Cardiac septum (tissue), 1 donor: ENCODE measurements at regions not wholly inside any gene's neighbourhood (a gene's known extent, or its start where the extent isn't known, plus 50 kb on each side); places are given as distances from the start of the nearest gene placed in this dataset.
"Not testable (repeated sequence)": the region's sequence is repeated elsewhere in the genome, so short reads cannot be mapped to it uniquely, and the experiment has no call there.

ENCODE experiments used
- DNase-seq: peaks from one replicate; pipeline ENCODE4 v3.0.0-alpha.2; 2020; ENCODE audit warnings: low spot score
- intact Hi-C: fragments of 100-400 bp; cut with DNase I; formaldehyde crosslinking; loops from one replicate; pipeline ENCODE4 v1.14.0; 2022
- donor health status: DM: no; HTN: no; CAD: no.

DNA sequence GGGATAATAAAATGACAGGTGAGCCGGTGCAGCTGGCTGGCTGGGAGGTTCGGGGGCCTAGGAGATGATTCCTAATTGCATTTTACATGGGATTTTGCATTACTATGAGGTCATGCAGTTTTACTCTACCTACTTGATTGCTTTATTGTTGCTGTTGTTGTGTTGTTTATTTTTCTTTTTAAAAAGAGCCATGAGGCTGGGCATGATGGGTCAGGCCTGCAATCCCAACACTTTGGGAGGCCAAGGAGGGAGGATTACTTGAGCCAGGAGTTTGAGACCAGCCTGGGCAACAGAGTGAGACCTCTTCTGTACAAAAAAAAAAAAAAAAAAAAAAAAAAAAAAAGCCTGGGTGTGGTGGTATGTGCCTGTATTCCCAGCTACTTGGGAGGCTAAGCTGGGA, 104.8 kb downstream of the GJA1 start:
- no peak for DNase-seq
- intact Hi-C loops = no loop called here

DNA sequence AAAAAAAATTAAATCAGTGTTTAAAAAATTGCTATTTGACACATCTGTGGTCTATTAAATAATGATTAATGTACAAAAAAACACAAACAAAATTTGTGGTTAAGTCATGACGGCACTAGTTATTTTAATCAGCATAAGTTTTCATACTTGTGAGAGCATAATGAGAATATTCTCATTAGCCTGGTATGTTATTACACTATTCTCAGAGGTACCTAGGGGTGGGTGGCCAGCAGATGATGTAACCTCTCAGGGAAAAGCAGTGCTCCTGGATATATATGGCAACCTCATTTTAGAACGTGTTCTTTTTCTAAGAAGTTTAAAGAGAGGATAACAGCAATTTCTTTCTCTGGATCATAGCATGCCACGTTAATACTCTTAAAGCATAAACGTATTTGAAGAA, 109.2 kb downstream of the GJA1 start:
- DNase-seq = no peak
- intact Hi-C loops = no loop called here

DNA sequence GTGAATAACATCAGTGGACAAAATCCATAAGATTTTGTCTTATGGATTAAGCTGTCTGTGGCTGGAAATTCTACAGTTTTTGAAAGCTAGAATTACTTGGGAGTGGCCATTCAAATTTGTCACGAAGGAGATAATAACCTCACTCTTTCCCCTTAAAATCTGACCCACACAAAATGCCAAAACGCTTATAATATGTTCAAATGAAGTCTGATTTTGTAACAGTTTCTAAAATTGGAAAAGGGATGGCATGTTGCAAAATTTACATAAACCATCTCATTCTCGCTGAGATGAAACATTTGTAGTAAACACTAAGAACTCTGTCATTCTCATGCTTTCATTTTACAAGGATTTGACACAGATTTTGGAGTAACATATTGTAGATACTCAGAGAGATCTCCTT, 112.7 kb downstream of the GJA1 start:
- no peak for DNase-seq
- intact Hi-C loops = no loop called here

DNA sequence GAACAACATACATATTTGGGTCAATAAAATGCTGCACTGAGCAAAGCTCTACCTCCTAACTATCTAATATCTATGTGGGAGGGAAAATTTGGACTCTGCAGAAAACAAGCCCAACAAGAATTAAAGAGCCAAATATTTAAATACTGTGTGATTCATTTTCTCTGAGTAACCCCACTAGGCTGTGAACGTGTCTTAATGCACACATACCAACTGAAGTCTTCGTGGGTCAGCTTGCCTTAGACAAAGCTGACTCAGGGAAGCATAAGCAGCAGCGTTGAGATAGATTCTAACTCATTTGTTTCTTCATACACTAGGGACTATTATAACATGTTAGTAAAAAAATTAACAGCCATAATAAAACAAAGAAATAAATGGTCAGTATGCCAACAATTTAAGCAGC, 114.3 kb downstream of the GJA1 start:
- DNase-seq = no peak
- intact Hi-C loops = no loop called here

DNA sequence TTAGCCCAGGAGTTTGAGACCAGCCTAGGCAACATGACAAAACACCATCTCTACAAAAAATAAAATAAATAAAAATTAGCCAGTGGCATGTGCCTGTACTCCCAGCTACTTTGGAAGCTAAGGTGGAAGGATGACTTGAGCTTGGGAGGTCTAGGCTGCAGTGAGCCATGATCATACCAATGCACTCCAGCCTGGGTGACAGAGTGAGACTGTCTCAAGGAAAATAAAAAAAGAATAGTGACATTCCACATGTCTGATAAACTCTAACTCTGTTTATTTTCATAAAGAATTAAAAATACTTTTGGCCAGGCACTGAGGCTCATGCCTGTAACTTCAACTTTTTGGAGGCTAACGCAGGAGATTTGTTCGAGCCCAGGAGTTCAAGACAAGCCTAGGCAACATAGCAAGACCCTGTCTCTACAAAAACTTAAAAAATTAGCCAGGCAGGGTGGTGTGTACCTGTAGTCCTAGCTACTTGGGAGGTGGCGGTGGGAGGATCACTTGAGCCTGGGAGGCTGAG, 115.1 kb downstream of the GJA1 start:
- intact Hi-C loops = no loop called here
- no peak for DNase-seq

DNA sequence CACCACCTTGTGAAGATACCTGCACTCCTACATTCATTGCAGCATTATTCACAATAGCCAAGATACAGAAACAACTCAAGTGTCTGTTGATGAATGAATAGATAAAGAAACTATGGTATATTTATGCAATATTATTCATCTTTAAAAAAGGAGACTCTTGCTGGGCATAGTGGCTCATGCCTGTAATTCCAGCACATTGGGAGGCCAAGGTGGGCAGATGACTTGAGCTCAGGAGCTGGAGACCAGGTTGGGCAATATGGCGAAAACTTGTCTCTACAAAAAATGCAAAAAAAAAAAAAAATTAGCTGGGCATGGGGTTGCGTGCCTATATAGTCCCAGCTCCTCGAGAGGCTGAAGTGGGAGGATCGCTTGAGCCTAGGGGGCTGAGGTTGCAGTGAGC, 119.8 kb downstream of the GJA1 start:
- no peak for DNase-seq
- intact Hi-C loops = no loop called here

DNA sequence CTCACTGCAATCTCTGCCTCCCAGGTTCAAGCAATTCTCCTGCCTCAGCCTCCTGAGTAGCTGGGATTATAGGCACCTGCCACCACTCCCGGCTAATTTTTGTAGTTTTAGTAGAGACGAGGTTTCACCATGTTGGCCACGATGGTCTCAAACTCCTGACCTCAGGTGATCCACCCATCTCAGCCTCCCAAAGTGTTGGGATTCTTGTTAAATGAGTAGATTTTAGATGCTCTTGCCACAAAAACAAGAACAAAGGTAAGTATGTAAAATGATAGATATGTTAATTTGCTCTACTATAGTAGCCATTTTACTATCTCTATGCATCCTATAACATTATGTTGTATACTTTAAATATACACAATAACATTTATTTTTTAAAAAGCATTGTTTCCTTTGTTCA, 120.7 kb downstream of the GJA1 start:
- DNase-seq, intact Hi-C loops: not testable (repeated sequence)

DNA sequence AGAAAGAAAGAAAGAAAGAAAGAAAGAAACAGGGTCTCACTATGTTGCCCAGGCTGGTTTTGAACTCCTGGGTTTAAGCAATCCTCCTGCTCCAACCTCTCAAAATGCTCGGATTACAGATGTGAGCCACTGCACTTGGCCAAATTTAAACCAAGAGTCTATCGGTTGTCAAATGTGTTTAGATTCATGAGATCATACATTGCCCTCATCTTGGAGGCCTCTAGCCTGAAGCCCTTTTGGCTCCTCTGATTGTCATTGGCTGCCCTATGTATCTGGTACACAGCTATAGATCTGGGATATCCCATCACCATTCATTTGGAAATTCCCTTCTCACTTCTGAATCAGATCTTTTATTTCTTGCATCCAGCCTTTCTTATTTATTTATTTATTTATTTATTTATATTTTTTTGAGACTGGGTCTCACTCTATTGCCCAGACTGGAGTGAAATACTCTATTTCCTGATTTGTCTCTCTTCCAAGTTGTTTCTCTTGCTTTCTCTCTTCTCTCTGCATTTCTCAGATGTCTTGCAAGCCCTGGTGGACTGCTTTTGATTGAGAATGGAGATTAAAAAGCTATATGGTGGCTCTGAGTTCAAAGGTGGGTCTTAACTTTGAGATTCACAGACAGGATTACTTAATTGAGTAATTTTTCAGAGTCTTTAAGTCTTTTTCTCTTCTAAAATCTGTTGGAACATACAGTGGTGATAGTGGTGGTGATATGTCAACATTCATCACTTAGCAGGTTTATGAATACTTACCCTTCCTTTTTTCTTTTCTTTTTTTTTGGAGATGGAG, 121.9 kb downstream of the GJA1 start:
- intact Hi-C loops = no loop called here
- DNase-seq = no peak

DNA sequence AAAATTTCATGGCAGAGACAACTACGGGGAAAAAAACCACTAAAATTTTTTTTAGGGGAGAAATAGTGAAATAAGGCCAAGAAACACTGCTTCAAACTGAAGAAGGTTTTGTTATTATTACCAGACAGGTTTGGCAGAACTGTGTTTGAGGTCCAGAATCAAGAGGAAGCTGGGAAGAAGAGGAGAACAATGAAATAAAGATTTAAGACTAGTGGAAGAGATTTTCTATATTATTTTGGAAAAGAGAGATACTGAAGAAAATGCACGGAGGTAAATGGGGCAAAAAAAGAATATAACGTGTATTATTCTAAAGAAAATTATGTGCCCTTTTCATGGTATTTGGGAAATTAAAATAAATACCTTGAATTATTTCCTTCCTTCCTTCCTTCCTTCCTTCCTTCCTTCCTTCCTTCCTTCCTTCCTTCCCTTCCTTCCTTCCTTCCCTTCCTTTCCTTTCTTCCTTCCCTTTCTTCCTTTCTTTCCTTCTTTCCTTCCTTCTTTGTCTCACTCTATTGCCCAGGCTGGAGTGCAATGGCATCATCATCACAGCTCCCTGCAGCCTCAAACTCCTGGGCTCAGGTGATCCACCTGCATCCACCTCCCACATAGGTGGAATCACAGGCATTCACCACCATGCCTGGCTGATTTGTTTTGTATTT, 124.3 kb downstream of the GJA1 start:
- no peak for DNase-seq
- intact Hi-C loops = no loop called here

DNA sequence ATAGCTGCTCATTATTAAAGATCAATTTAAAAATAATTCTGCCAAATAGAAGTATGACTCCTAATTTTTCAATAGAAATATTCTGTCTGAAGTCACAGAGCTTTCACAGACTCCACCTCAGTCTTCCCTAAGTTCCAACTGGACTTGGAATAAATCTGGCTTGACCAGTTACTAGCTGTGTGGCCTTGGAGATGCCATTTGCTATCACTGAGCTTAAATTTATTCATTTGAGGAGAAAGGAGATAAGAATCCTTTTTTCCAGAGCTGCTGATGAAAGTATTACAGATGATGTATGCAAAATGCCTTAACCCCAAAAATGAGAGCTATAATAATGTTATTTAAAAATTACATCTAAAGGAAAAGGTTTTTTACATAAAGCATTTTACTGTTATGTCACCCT, 125.0 kb downstream of the GJA1 start:
- no peak for DNase-seq
- intact Hi-C loops = no loop called here

DNA sequence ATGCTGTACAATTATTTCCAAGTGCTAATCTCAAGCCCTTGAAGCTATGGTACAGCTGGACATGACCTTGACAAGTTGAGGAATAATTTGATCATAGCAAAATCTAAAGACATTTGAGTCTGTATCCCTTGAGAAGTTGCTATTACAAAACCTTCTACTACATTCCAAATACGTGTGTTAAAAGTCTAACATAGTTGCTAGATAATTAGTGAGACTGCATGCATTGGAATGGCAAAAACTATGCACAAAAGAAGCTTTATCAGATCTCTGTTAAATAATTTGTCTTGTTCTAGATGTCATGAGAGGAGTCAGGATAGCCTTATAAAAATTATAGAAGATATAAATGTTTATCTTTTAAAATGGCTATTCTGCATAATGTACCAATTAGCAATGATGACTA, 127.8 kb downstream of the GJA1 start:
- DNase-seq = no peak
- intact Hi-C loops = no loop called here

DNA sequence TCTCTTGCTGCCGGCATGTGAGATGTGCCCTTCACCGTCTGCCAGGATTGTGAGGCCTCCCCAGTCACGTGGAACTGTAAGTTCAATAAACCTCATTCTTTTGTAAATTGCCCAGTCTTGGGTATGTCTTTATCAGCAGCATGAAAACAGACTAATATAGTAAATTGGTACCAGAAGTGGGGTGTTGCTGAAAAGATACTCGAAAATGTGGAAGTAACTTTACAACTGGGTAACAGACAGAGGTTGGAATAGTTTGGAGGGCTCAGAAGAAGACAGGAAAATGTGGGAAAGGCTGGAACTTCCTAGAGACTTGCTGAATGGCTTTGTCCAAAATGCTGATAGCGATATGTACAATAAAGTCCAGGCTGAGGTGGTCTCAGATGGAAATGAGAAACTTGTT, 129.1 kb downstream of the GJA1 start:
- DNase-seq = not testable (repeated sequence)

DNA sequence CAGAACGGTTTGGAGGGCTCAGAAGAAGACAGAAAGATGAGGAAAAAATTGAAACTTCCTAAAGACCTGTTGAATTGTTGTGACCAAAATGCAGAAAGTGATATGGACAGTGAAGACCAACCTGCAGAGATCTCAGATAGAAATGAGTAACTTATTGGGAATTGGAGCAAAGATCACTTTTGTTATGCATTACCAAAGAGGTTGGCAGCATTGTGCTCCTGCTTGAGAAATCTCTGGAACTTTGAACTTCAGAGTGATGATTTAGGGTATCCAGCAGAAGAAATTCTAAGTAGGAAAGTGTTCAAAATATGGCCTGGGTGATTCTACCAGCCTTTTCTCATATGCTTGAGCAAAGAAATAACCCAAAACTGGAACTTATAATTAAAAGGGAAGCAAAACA, 136.0 kb downstream of the GJA1 start:
- no peak for DNase-seq
- intact Hi-C loops = no loop called here

More for the DNA sequence above, 129.1 kb downstream of the GJA1 start:
- intact Hi-C loops = not testable (repeated sequence)

DNA sequence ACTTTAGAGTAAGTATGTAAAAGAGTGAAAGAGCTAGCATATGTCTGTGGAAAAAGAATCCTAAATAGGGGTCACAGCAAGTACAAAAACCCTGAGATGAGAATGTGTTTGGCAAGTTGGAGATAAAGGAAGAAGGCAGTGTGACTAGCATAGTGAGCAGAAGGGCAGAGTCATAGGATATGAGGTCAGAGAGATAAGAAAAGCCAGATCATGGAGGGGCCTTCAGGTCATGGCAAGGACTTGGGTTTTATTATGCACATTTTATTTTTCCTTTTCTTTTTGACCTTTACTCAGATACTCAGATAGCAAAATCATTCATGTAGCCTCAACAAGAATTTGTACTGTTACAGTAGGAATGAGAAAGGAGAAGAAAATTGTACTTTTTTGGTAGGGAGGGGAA, 138.0 kb downstream of the GJA1 start:
- intact Hi-C loops = no loop called here
- DNase-seq = no peak

DNA sequence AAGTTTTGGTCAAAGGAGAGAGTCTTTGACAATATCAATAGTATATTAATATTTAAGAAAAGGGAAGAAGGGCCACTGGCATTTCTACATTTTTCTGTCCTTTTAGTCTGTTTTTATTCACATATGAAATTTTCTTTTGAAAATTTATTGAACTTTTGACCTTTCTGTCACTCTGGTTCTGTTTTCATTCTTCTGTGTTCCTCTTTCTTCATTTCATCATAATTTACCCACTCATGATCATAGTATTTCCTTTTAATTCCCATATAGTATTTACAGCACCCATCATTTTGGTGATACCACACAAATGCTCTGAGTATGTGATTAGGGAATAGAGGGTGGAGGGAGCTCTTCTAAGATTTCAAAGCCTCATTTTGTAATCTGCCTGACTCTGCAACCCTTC, 142.8 kb downstream of the GJA1 start:
- intact Hi-C loops = no loop called here
- DNase-seq = no peak

DNA sequence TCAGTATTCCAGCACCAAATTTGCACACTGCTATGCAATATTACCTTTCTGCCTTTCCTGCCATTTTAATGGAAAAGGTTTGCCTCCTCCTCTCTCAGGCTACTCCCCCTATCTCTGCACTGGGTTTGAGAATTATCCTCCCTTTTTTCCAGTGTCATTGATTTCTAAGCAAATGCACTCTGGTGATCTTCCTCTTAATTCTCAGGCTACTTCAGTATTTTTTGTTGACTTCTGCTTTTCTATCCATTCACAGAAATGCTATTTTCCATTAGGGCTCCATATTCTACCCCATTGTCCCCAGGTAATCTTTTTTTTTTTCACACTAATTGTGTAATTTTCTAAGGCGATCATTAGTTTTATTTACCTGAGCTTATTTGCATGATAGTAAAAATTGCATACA, 144.0 kb downstream of the GJA1 start:
- intact Hi-C loops = no loop called here
- DNase-seq = no peak

DNA sequence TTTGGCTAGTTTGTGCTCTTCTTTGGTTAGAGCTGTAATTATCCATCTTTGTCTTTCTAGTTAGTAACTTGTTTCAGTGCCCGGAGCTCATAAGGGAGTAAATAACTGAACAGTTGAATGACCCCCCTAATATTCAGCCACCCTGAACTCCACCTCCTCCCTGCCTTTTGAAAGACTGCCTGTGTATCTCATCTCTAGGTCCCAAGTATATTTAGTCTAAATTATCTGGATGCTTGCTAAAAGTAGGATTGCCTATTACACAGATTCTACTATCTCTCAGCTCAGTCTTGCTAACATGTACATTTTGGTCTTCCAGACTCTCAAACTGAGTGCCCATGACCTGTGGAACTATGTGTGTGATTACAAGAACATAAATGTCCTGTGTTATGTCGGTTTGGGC, 145.9 kb downstream of the GJA1 start:
- intact Hi-C loops = loop anchor here (10.0 kb wide), 2 partner anchors 193 to 263 kb away; no protein-coding TSS in a partner anchor
- DNase-seq = no peak

DNA sequence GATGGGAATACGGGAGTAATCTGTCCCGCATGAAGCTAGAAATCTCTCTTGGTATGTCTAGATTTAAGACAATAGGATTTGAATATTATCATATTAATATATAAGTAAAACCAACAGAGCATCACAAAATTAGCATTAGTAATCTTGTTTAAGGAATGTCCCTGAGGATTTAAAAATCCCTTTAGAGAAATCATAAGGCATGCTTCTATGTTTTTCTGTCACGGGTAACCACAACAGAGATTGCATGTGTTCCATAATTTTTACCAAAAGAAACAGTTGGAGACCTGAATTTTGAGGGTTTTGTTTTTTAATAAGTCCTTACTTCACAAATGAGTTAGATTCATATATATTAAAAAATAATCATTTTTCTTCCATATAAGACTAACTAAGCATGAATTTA, 146.8 kb downstream of the GJA1 start:
- intact Hi-C loops = loop anchor here (10.0 kb wide), 2 partner anchors 193 to 263 kb away; no protein-coding TSS in a partner anchor
- no peak for DNase-seq

DNA sequence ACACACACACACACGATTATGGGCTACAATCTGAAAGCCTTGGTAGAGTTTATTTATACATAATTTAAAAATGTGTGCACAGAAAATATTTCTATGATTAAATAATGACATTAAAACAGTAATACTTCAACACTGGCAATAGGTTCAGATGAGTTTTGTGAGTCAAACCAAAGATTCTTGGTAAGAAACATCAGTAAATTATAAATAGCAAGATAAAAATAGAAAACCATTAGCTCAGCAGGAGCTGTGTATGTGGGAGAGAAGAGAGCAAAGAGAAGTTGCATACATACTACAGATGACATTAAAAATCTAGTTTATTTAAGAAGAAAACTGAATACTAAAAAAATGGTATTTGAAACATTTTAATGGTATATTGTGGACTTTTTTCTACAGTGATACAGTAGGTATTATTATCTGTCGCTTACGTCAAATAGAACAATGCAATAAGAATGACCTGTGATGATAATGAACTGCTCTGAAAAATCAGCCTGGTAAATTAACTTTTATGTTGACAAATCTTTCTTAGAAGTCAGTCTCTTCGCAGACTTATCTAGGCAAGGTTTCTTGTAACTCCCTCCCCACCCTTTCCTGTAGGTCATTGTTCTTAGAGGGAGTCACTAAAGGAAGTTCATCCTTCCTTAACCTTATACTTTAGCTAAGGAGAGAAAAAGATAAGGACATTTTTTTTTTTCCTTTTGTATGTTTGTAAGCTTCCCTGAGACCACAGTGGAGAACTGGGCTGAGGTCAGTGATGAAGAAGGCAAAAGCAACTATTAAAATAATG, 149.3 kb downstream of the GJA1 start:
- no peak for DNase-seq
- intact Hi-C loops = loop anchor here (2.0 to 10.0 kb wide), 3 partner anchors 140 to 260 kb away; no protein-coding TSS in a partner anchor

DNA sequence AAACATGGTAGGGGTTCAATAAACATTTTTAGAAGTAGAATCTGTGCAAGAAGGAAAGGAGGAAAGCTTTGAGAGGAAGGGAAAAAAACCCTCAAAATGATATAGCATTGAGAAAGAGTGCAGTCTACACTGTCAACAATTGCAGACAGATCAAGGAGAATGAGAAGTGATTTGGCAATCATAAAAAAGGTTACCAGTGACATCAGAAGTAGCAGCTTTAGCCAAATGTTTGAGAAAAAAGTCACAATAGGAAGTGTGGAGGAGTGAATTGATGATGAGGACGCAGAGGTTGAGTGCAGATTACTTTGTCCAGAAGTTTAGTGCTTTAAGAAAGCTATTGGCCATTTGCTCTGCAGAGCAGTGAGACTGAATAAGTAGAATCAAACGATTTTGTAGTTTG, 155.0 kb downstream of the GJA1 start:
- DNase-seq = no peak
- intact Hi-C loops = no loop called here
